HCEC 1CT (cell line): ENCODE measurements at regions not wholly inside any gene's neighbourhood (a gene's known extent, or its start where the extent isn't known, plus 50 kb on each side); places are given as distances from the start of the nearest gene placed in this dataset.
A peak's percentile ranks its signal among the peaks of the same experiment; 100 is the strongest.
"Not testable (repeated sequence)": the region's sequence is repeated elsewhere in the genome, so short reads cannot be mapped to it uniquely, and the experiment has no call there.

Experiments used
- DNase-seq: peaks from one replicate; pipeline ENCODE4 v3.0.0-alpha.2; 2017

GRCh38 chr9:66152406-66152805, 415.5 kb downstream of the FOXD4L4 start:
- not testable (repeated sequence) for DNase-seq

GRCh38 chr9:66153021-66153725, 416.2 kb downstream of the FOXD4L4 start:
- DNase-seq, result peak; percentile 8

- not testable (repeated sequence) for DNase-seq
Measured at GRCh38 chr9:66153971-66154691, 417.2 kb downstream of the FOXD4L4 start.

GRCh38 chr9:66182316-66182715, 445.4 kb downstream of the FOXD4L4 start:
- not testable (repeated sequence) for DNase-seq

- not testable (repeated sequence) for DNase-seq
Measured at GRCh38 chr9:66183648-66184047, 446.7 kb downstream of the FOXD4L4 start.

- not testable (repeated sequence) for DNase-seq
Measured at GRCh38 chr9:66197199-66197598, 460.3 kb downstream of the FOXD4L4 start.

- DNase-seq, result not testable (repeated sequence)
Measured at GRCh38 chr9:66198421-66198820, 461.5 kb downstream of the FOXD4L4 start.

GRCh38 chr9:66206617-66207016, 469.7 kb downstream of the FOXD4L4 start:
- not testable (repeated sequence) for DNase-seq

- not testable (repeated sequence) for DNase-seq
Measured at GRCh38 chr9:66207914-66208313, 471.0 kb downstream of the FOXD4L4 start.

- DNase-seq, result not testable (repeated sequence)
Measured at GRCh38 chr9:66244763-66245162, 507.8 kb downstream of the FOXD4L4 start.

GRCh38 chr9:66245481-66245880, 508.5 kb downstream of the FOXD4L4 start:
- DNase-seq, result not testable (repeated sequence)

GRCh38 chr9:66257581-66257980, 520.6 kb downstream of the FOXD4L4 start:
- DNase-seq, result not testable (repeated sequence)

- not testable (repeated sequence) for DNase-seq
Measured at GRCh38 chr9:66261576-66261975, 524.6 kb downstream of the FOXD4L4 start.

GRCh38 chr9:66263621-66264020, 526.7 kb downstream of the FOXD4L4 start:
- not testable (repeated sequence) for DNase-seq

- DNase-seq, result not testable (repeated sequence)
Measured at GRCh38 chr9:66264786-66265185, 527.8 kb downstream of the FOXD4L4 start.

GRCh38 chr9:66266202-66266601, 529.3 kb downstream of the FOXD4L4 start:
- DNase-seq, result not testable (repeated sequence)

GRCh38 chr9:66266856-66267430, 530.0 kb downstream of the FOXD4L4 start:
- DNase-seq, result not testable (repeated sequence)

- not testable (repeated sequence) for DNase-seq
Measured at GRCh38 chr9:66267684-66268083, 530.7 kb downstream of the FOXD4L4 start.

GRCh38 chr9:66269024-66269423, 532.1 kb downstream of the FOXD4L4 start:
- not testable (repeated sequence) for DNase-seq

GRCh38 chr9:66269783-66270182, 532.8 kb downstream of the FOXD4L4 start:
- DNase-seq, result not testable (repeated sequence)

- DNase-seq, result not testable (repeated sequence)
Measured at GRCh38 chr9:66278809-66279208, 541.9 kb downstream of the FOXD4L4 start.
